IMR-90 (cell line): ENCODE measurements at regions not wholly inside any gene's neighbourhood (a gene's known extent, or its start where the extent isn't known, plus 50 kb on each side); places are given as distances from the start of the nearest gene placed in this dataset.

Source experiments
- ATAC-seq: fragments of 200-7000 bp; cut with Tn5 transposase; 2 replicates; pipeline ENCODE4 v1.9.1; 2020; ENCODE audit warnings: low read depth, mild to moderate bottlenecking, moderate library complexity
- BruUV-seq: library from RNA; stranded (reverse); fragments of 400-500 nt; replicated peaks from 2 replicates; lab custom pipeline; 2021; lab: Mats Ljungman, UMichigan
- CTCF ChIA-PET: fragments of 300-600 bp; formaldehyde crosslinking; extraction: SDS; loops from one replicate; lab custom pipeline; 2021; ENCODE audit warnings: antibody characterized with exemption; lab: Yijun Ruan, JAX
- POLR2A ChIA-PET: fragments of 300-600 bp; sonication (Branson Sonifier 250); formaldehyde crosslinking; loops from one replicate; lab custom pipeline; 2022; ENCODE audit warnings: antibody characterized with exemption; ENCODE audit not compliant: unreplicated experiment; lab: Charles Lee
- DNase-seq: peaks from one replicate; pipeline ENCODE4 v3.0.0; 2013
- H2AFZ ChIP-seq: replicated peaks from 2 replicates; pipeline ENCODE3; 2013; ENCODE audit warnings: low read length, mild to moderate bottlenecking; ENCODE audit not compliant: poor library complexity
- H2AK5ac ChIP-seq: 2 replicates; pipeline ENCODE4 v1.6.1; 2013; ENCODE audit warnings: low read depth, low read length, inconsistent platforms
- H2AK9ac ChIP-seq: replicated peaks from 2 replicates; pipeline ENCODE3; 2013; ENCODE audit warnings: mild to moderate bottlenecking, low read depth, low read length, moderate library complexity; ENCODE audit not compliant: poor library complexity
- H2BK120ac ChIP-seq: 2 replicates; pipeline ENCODE4 v1.6.1; 2013; ENCODE audit warnings: low read depth, low read length, inconsistent platforms
- H2BK15ac ChIP-seq: 3 replicates; pipeline ENCODE4 v1.6.1; 2013; ENCODE audit warnings: low read depth, low read length, inconsistent platforms
- H2BK20ac ChIP-seq: 2 replicates; pipeline ENCODE4 v1.6.1; 2013; ENCODE audit warnings: low read depth, mild to moderate bottlenecking, inconsistent platforms, low read length, moderate library complexity
- H2BK5ac ChIP-seq: 2 replicates; pipeline ENCODE4 v1.6.1; 2013; ENCODE audit warnings: mild to moderate bottlenecking, low read depth, low read length, inconsistent platforms; ENCODE audit not compliant: poor library complexity, severe bottlenecking
- H3K14ac ChIP-seq: replicated peaks from 2 replicates; pipeline ENCODE4 v1.6.1; 2013; ENCODE audit warnings: low read depth, low read length, inconsistent platforms
- H3K18ac ChIP-seq: 2 replicates; pipeline ENCODE4 v1.6.1; 2013; ENCODE audit warnings: low read depth, low read length, control low read depth
- H3K23ac ChIP-seq: 2 replicates; pipeline ENCODE4 v1.6.1; 2013; ENCODE audit warnings: low read depth, low read length, inconsistent platforms
- H3K27ac ChIP-seq: 2 replicates; pipeline ENCODE4 v1.5.1; 2013; ENCODE audit warnings: mild to moderate bottlenecking, control low read depth, low read length; ENCODE audit not compliant: insufficient read depth
- H3K27me3 ChIP-seq: 2 replicates; pipeline ENCODE4 v1.6.1; 2013; ENCODE audit warnings: low read length; ENCODE audit not compliant: control insufficient read depth, insufficient read depth
- H3K36me3 ChIP-seq: 2 replicates; pipeline ENCODE4 v1.6.1; 2013; ENCODE audit warnings: low read length, mixed read lengths; ENCODE audit not compliant: control insufficient read depth, insufficient read depth
- H3K4ac ChIP-seq: 2 replicates; pipeline ENCODE4 v1.6.1; 2013; ENCODE audit warnings: low read depth, low read length, inconsistent platforms
- H3K4me1 ChIP-seq: 2 replicates; pipeline ENCODE4 v1.6.1; 2013; ENCODE audit warnings: low read length, mixed read lengths; ENCODE audit not compliant: control insufficient read depth, insufficient read depth
- H3K4me2 ChIP-seq: 2 replicates; pipeline ENCODE4 v1.6.1; 2013; ENCODE audit warnings: low read depth, mild to moderate bottlenecking, control low read depth, low read length, moderate library complexity
- H3K4me3 ChIP-seq: 2 replicates; pipeline ENCODE4 v1.5.1; 2013; ENCODE audit warnings: low read depth, mild to moderate bottlenecking, control low read depth, low read length, moderate library complexity; ENCODE audit not compliant: insufficient read depth
- H3K56ac ChIP-seq: 2 replicates; pipeline ENCODE4 v1.6.1; 2013; ENCODE audit warnings: low read length, inconsistent platforms; ENCODE audit not compliant: insufficient read depth; ENCODE audit errors: extremely low read depth
- H3K79me1 ChIP-seq, 2 experiments: 2 replicates each; pipeline ENCODE4 v1.6.1; 2013; ENCODE audit warnings: low read length in 2 of 2, inconsistent platforms in 1 of 2, low read depth in 1 of 2
- H3K9ac ChIP-seq: 2 replicates; pipeline ENCODE4 v1.6.1; 2013; ENCODE audit warnings: low read depth, low read length, control low read depth
- H3K9me1 ChIP-seq: 2 replicates; pipeline ENCODE4 v1.6.1; 2013; ENCODE audit warnings: low read length, inconsistent platforms; ENCODE audit not compliant: insufficient read depth
- H3K9me3 ChIP-seq: 2 replicates; pipeline ENCODE4 v1.6.1; 2013; ENCODE audit warnings: low read length; ENCODE audit not compliant: control insufficient read depth, insufficient read depth
- H4K20me1 ChIP-seq: 2 replicates; pipeline ENCODE4 v1.6.1; 2013; ENCODE audit warnings: low read length, inconsistent platforms; ENCODE audit not compliant: insufficient read depth
- H4K5ac ChIP-seq: 2 replicates; pipeline ENCODE4 v1.6.1; 2013; ENCODE audit warnings: mild to moderate bottlenecking, low read depth, low read length, control low read depth
- H4K8ac ChIP-seq, 2 experiments: 2 replicates each; pipeline ENCODE4 v1.6.1; 2013; ENCODE audit warnings: low read depth in 2 of 2, low read length in 2 of 2, control low read depth in 1 of 2, inconsistent platforms in 1 of 2
- H4K91ac ChIP-seq: 2 replicates; pipeline ENCODE4 v1.6.1; 2013; ENCODE audit warnings: low read depth, low read length, inconsistent platforms; ENCODE audit not compliant: insufficient read depth
- BHLHE40 ChIP-seq: fragments of 150-350 bp; IDR thresholded peaks from 2 replicates; pipeline ENCODE4 v1.6.1; 2016; ENCODE audit warnings: mild to moderate bottlenecking, low read depth, low read length
- CEBPB ChIP-seq: IDR thresholded peaks from 2 replicates; pipeline ENCODE4 v1.6.1; 2012; ENCODE audit warnings: low read depth, low read length, improper control_type of control experiment
- MXI1 ChIP-seq: IDR thresholded peaks from 2 replicates; pipeline ENCODE4 v1.6.1; 2012; ENCODE audit warnings: low read depth, mild to moderate bottlenecking, low read length, moderate library complexity, borderline replicate concordance
- SMC3 ChIP-seq: fragments of 150-350 bp; IDR thresholded peaks from 2 replicates; pipeline ENCODE4 v1.6.1; 2016; ENCODE audit warnings: low read depth, mild to moderate bottlenecking, antibody characterized with exemption, low read length, moderate library complexity
- USF2 ChIP-seq: fragments of 150-350 bp; IDR thresholded peaks from 2 replicates; pipeline ENCODE4 v1.6.1; 2017; ENCODE audit warnings: mild to moderate bottlenecking, antibody characterized with exemption, low read length, low read depth
- WGBS, 2 experiments: methylation state at CpG; one replicate each; pipeline versions ENCODE4 v1.1.5 to v1.1.7; 2013; ENCODE audit warnings: missing lambda C conversion rate in 2 of 2; ENCODE audit not compliant: insufficient read length in 1 of 2; ENCODE audit errors: extremely low coverage in 2 of 2; 5-methylcytosine and 5-hydroxymethylcytosine counted together
- dilution Hi-C: fragments of 300-500 bp; cut with HindIII; formaldehyde crosslinking; loops from one replicate; pipeline ENCODE4 v1.14.3; 2018; ENCODE audit warnings: low sequenced_read_pairs; ENCODE audit not compliant: unreplicated experiment
- in situ Hi-C: fragments of 300-500 bp; cut with MboI; formaldehyde crosslinking; loops from 3 replicates; pipeline ENCODE4 v1.14.3; 2019; ENCODE audit warnings: low sequenced_read_pairs, inconsistent platforms, mixed read lengths
- intact Hi-C: fragments of 100-400 bp; cut with micrococcal nuclease; formaldehyde crosslinking; loops from 2 replicates; pipeline ENCODE4 v1.10.0; 2022

GRCh38 chr2:83574614-83575013 is 884.5 kb downstream of the SUCLG1 start:
- ATAC-seq (no peak), DNase-seq (no peak)
- no peaks in the 10 kb centered on the region for H3K79me1 ChIP-seq
- H3K23ac ChIP-seq = no peak overlapping the region
- ChIA-PET POLR2A (no interaction called here), CTCF (interaction anchor here (0.7 kb wide), 1 partner anchor 10 kb away, joined by 3 read pairs; no protein-coding TSS in a partner anchor)
- H4K91ac ChIP-seq = no peak overlapping the region
- no peak overlapping the region for H2AK5ac ChIP-seq
- H3K4me2 ChIP-seq = no peak overlapping the region
- no peak overlapping the region for H2BK5ac ChIP-seq
- WGBS, 2 experiments = no CpG with 5 or more reads among the region's 1 CpG
- no peaks in the 10 kb centered on the region for H3K9me1 ChIP-seq
- TF ChIP-seq SMC3 (no peak), USF2 (no peak), MXI1 (no peak), CEBPB (no peak), BHLHE40 (no peak)
- no peak overlapping the region for H3K56ac ChIP-seq
- H3K27me3 ChIP-seq = no peaks in the 10 kb centered on the region
- dilution Hi-C loops = no loop called here
- H4K5ac ChIP-seq = no peak overlapping the region
- no peaks in the 10 kb centered on the region for H3K4me1 ChIP-seq
- H3K18ac ChIP-seq = no peak overlapping the region
- no peak overlapping the region for H2BK15ac ChIP-seq
- BruUV-seq = no TSS peak
- H3K36me3 ChIP-seq = no peaks in the 10 kb centered on the region
- no peak overlapping the region for H3K14ac ChIP-seq
- in situ Hi-C loops = no loop called here
- H2AK9ac ChIP-seq = no peak overlapping the region
- no peak overlapping the region for H4K8ac ChIP-seq
- no peak overlapping the region for H3K9ac ChIP-seq
- no peak overlapping the region for H3K4me3 ChIP-seq
- intact Hi-C loops = no loop called here
- H2AFZ ChIP-seq = no peak overlapping the region
- no peak overlapping the region for H3K27ac ChIP-seq
- H4K20me1 ChIP-seq = no peaks in the 10 kb centered on the region
- H3K9me3 ChIP-seq = no peaks in the 10 kb centered on the region; the same call in 1 of the 2 replicates
- no peak overlapping the region for H2BK20ac ChIP-seq
- no peak overlapping the region for H3K4ac ChIP-seq
- H2BK120ac ChIP-seq = no peak overlapping the region
